Hindlimb muscle (tissue), 1 donor: ENCODE measurements at regions not wholly inside any gene's neighbourhood (a gene's known extent, or its start where the extent isn't known, plus 50 kb on each side); places are given as distances from the start of the nearest gene placed in this dataset.

Experiments
- DNase-seq: peaks from one replicate; pipeline ENCODE4 v3.0.0-alpha.2; 2013

- DNase-seq = no peak
Measured at GRCh38 chr13:73698859-73699258, 435.3 kb downstream of the KLF12 start.

- DNase-seq = no peak
Measured at GRCh38 chr13:73697166-73697565, 437.0 kb downstream of the KLF12 start.

GRCh38 chr13:73696713-73697112 lies 437.5 kb downstream of the KLF12 start:
- no peak for DNase-seq

- no peak for DNase-seq
Measured at GRCh38 chr13:73696271-73696670, 437.9 kb downstream of the KLF12 start.

- no peak for DNase-seq
Measured at GRCh38 chr13:73695325-73695724, 438.9 kb downstream of the KLF12 start.

- no peak for DNase-seq
Measured at GRCh38 chr13:73693215-73693614, 441.0 kb downstream of the KLF12 start.

- DNase-seq = no peak
Measured at GRCh38 chr13:73691891-73692290, 442.3 kb downstream of the KLF12 start.

- no peak for DNase-seq
Measured at GRCh38 chr13:73687929-73688328, 446.3 kb downstream of the KLF12 start.

GRCh38 chr13:73687087-73687486 lies 447.1 kb downstream of the KLF12 start:
- no peak for DNase-seq

GRCh38 chr13:73684750-73685149 lies 449.5 kb downstream of the KLF12 start:
- no peak for DNase-seq

- no peak for DNase-seq
Measured at GRCh38 chr13:73684286-73684685, 449.9 kb downstream of the KLF12 start.

- DNase-seq = no peak
Measured at GRCh38 chr13:73683746-73684145, 450.5 kb downstream of the KLF12 start.

GRCh38 chr13:73681779-73682178 lies 452.4 kb downstream of the KLF12 start:
- no peak for DNase-seq

- no peak for DNase-seq
Measured at GRCh38 chr13:73681015-73681414, 453.2 kb downstream of the KLF12 start.

- DNase-seq = no peak
Measured at GRCh38 chr13:73677048-73677601, 457.1 kb downstream of the KLF12 start.

GRCh38 chr13:73676550-73677047 lies 457.6 kb downstream of the KLF12 start:
- no peak for DNase-seq

GRCh38 chr13:73675821-73676220 lies 458.4 kb downstream of the KLF12 start:
- no peak for DNase-seq

- no peak for DNase-seq
Measured at GRCh38 chr13:73674570-73674969, 459.6 kb downstream of the KLF12 start.

GRCh38 chr13:73673931-73674330 lies 460.3 kb downstream of the KLF12 start:
- DNase-seq = no peak

- no peak for DNase-seq
Measured at GRCh38 chr13:73672492-73672891, 461.7 kb downstream of the KLF12 start.

GRCh38 chr13:73671732-73672131 lies 462.5 kb downstream of the KLF12 start:
- no peak for DNase-seq

- no peak for DNase-seq
Measured at GRCh38 chr13:73671011-73671410, 463.2 kb downstream of the KLF12 start.

- DNase-seq = no peak
Measured at GRCh38 chr13:73667756-73668155, 466.4 kb downstream of the KLF12 start.

- peak; percentile 36 for DNase-seq
Measured at GRCh38 chr13:73665261-73665660, 468.9 kb downstream of the KLF12 start.

GRCh38 chr13:73664851-73665250 lies 469.4 kb downstream of the KLF12 start:
- no peak for DNase-seq
